IMR-90 (cell line): ENCODE measurements at regions not wholly inside any gene's neighbourhood (a gene's known extent, or its start where the extent isn't known, plus 50 kb on each side); places are given as distances from the start of the nearest gene placed in this dataset.
"Not testable (repeated sequence)": the region's sequence is repeated elsewhere in the genome, so short reads cannot be mapped to it uniquely, and the experiment has no call there.

Experiments used
- ATAC-seq: fragments of 200-7000 bp; cut with Tn5 transposase; 2 replicates; pipeline ENCODE4 v1.9.1; 2020; ENCODE audit warnings: low read depth, mild to moderate bottlenecking, moderate library complexity
- BruUV-seq: library from RNA; stranded (reverse); fragments of 400-500 nt; replicated peaks from 2 replicates; lab custom pipeline; 2021; lab: Mats Ljungman, UMichigan
- CTCF ChIA-PET: fragments of 300-600 bp; formaldehyde crosslinking; extraction: SDS; loops from one replicate; lab custom pipeline; 2021; ENCODE audit warnings: antibody characterized with exemption; lab: Yijun Ruan, JAX
- POLR2A ChIA-PET: fragments of 300-600 bp; sonication (Branson Sonifier 250); formaldehyde crosslinking; loops from one replicate; lab custom pipeline; 2022; ENCODE audit warnings: antibody characterized with exemption; ENCODE audit not compliant: unreplicated experiment; lab: Charles Lee
- DNase-seq: peaks from one replicate; pipeline ENCODE4 v3.0.0; 2013
- H2AFZ ChIP-seq: replicated peaks from 2 replicates; pipeline ENCODE3; 2013; ENCODE audit warnings: low read length, mild to moderate bottlenecking; ENCODE audit not compliant: poor library complexity
- H2AK5ac ChIP-seq: 2 replicates; pipeline ENCODE4 v1.6.1; 2013; ENCODE audit warnings: low read depth, low read length, inconsistent platforms
- H2AK9ac ChIP-seq: replicated peaks from 2 replicates; pipeline ENCODE3; 2013; ENCODE audit warnings: mild to moderate bottlenecking, low read depth, low read length, moderate library complexity; ENCODE audit not compliant: poor library complexity
- H2BK120ac ChIP-seq: 2 replicates; pipeline ENCODE4 v1.6.1; 2013; ENCODE audit warnings: low read depth, low read length, inconsistent platforms
- H2BK15ac ChIP-seq: 3 replicates; pipeline ENCODE4 v1.6.1; 2013; ENCODE audit warnings: low read depth, low read length, inconsistent platforms
- H2BK20ac ChIP-seq: 2 replicates; pipeline ENCODE4 v1.6.1; 2013; ENCODE audit warnings: low read depth, mild to moderate bottlenecking, inconsistent platforms, low read length, moderate library complexity
- H2BK5ac ChIP-seq: 2 replicates; pipeline ENCODE4 v1.6.1; 2013; ENCODE audit warnings: mild to moderate bottlenecking, low read depth, low read length, inconsistent platforms; ENCODE audit not compliant: poor library complexity, severe bottlenecking
- H3K14ac ChIP-seq: replicated peaks from 2 replicates; pipeline ENCODE4 v1.6.1; 2013; ENCODE audit warnings: low read depth, low read length, inconsistent platforms
- H3K18ac ChIP-seq: 2 replicates; pipeline ENCODE4 v1.6.1; 2013; ENCODE audit warnings: low read depth, low read length, control low read depth
- H3K23ac ChIP-seq: 2 replicates; pipeline ENCODE4 v1.6.1; 2013; ENCODE audit warnings: low read depth, low read length, inconsistent platforms
- H3K27ac ChIP-seq: 2 replicates; pipeline ENCODE4 v1.5.1; 2013; ENCODE audit warnings: mild to moderate bottlenecking, control low read depth, low read length; ENCODE audit not compliant: insufficient read depth
- H3K27me3 ChIP-seq: 2 replicates; pipeline ENCODE4 v1.6.1; 2013; ENCODE audit warnings: low read length; ENCODE audit not compliant: control insufficient read depth, insufficient read depth
- H3K36me3 ChIP-seq: 2 replicates; pipeline ENCODE4 v1.6.1; 2013; ENCODE audit warnings: low read length, mixed read lengths; ENCODE audit not compliant: control insufficient read depth, insufficient read depth
- H3K4ac ChIP-seq: 2 replicates; pipeline ENCODE4 v1.6.1; 2013; ENCODE audit warnings: low read depth, low read length, inconsistent platforms
- H3K4me1 ChIP-seq: 2 replicates; pipeline ENCODE4 v1.6.1; 2013; ENCODE audit warnings: low read length, mixed read lengths; ENCODE audit not compliant: control insufficient read depth, insufficient read depth
- H3K4me2 ChIP-seq: 2 replicates; pipeline ENCODE4 v1.6.1; 2013; ENCODE audit warnings: low read depth, mild to moderate bottlenecking, control low read depth, low read length, moderate library complexity
- H3K4me3 ChIP-seq: 2 replicates; pipeline ENCODE4 v1.5.1; 2013; ENCODE audit warnings: low read depth, mild to moderate bottlenecking, control low read depth, low read length, moderate library complexity; ENCODE audit not compliant: insufficient read depth
- H3K56ac ChIP-seq: 2 replicates; pipeline ENCODE4 v1.6.1; 2013; ENCODE audit warnings: low read length, inconsistent platforms; ENCODE audit not compliant: insufficient read depth; ENCODE audit errors: extremely low read depth
- H3K79me1 ChIP-seq, 2 experiments: 2 replicates each; pipeline ENCODE4 v1.6.1; 2013; ENCODE audit warnings: low read length in 2 of 2, inconsistent platforms in 1 of 2, low read depth in 1 of 2
- H3K9ac ChIP-seq: 2 replicates; pipeline ENCODE4 v1.6.1; 2013; ENCODE audit warnings: low read depth, low read length, control low read depth
- H3K9me1 ChIP-seq: 2 replicates; pipeline ENCODE4 v1.6.1; 2013; ENCODE audit warnings: low read length, inconsistent platforms; ENCODE audit not compliant: insufficient read depth
- H3K9me3 ChIP-seq: 2 replicates; pipeline ENCODE4 v1.6.1; 2013; ENCODE audit warnings: low read length; ENCODE audit not compliant: control insufficient read depth, insufficient read depth
- H4K20me1 ChIP-seq: 2 replicates; pipeline ENCODE4 v1.6.1; 2013; ENCODE audit warnings: low read length, inconsistent platforms; ENCODE audit not compliant: insufficient read depth
- H4K5ac ChIP-seq: 2 replicates; pipeline ENCODE4 v1.6.1; 2013; ENCODE audit warnings: mild to moderate bottlenecking, low read depth, low read length, control low read depth
- H4K8ac ChIP-seq, 2 experiments: 2 replicates each; pipeline ENCODE4 v1.6.1; 2013; ENCODE audit warnings: low read depth in 2 of 2, low read length in 2 of 2, control low read depth in 1 of 2, inconsistent platforms in 1 of 2
- H4K91ac ChIP-seq: 2 replicates; pipeline ENCODE4 v1.6.1; 2013; ENCODE audit warnings: low read depth, low read length, inconsistent platforms; ENCODE audit not compliant: insufficient read depth
- WGBS, 2 experiments: methylation state at CpG; one replicate each; pipeline versions ENCODE4 v1.1.5 to v1.1.7; 2013; ENCODE audit warnings: missing lambda C conversion rate in 2 of 2; ENCODE audit not compliant: insufficient read length in 1 of 2; ENCODE audit errors: extremely low coverage in 2 of 2; 5-methylcytosine and 5-hydroxymethylcytosine counted together
- dilution Hi-C: fragments of 300-500 bp; cut with HindIII; formaldehyde crosslinking; loops from one replicate; pipeline ENCODE4 v1.14.3; 2018; ENCODE audit warnings: low sequenced_read_pairs; ENCODE audit not compliant: unreplicated experiment
- in situ Hi-C: fragments of 300-500 bp; cut with MboI; formaldehyde crosslinking; loops from 3 replicates; pipeline ENCODE4 v1.14.3; 2019; ENCODE audit warnings: low sequenced_read_pairs, inconsistent platforms, mixed read lengths
- intact Hi-C: fragments of 100-400 bp; cut with micrococcal nuclease; formaldehyde crosslinking; loops from 2 replicates; pipeline ENCODE4 v1.10.0; 2022

- ATAC-seq, H2BK5ac ChIP-seq, H3K4me2 ChIP-seq, H2BK20ac ChIP-seq, H2BK15ac ChIP-seq, H3K9ac ChIP-seq, H3K14ac ChIP-seq, H3K79me1 ChIP-seq, H3K18ac ChIP-seq, H4K20me1 ChIP-seq, H3K4me3 ChIP-seq, H2BK120ac ChIP-seq, H2AFZ ChIP-seq, H3K9me1 ChIP-seq, DNase-seq, H3K23ac ChIP-seq, H3K4me1 ChIP-seq, H3K27ac ChIP-seq, dilution Hi-C loops, H4K5ac ChIP-seq, H4K91ac ChIP-seq, H2AK5ac ChIP-seq, H3K36me3 ChIP-seq, H3K56ac ChIP-seq, H3K27me3 ChIP-seq, H3K9me3 ChIP-seq, H2AK9ac ChIP-seq, in situ Hi-C loops, BruUV-seq, intact Hi-C loops, H4K8ac ChIP-seq, H3K4ac ChIP-seq, POLR2A ChIA-PET, CTCF ChIA-PET: not testable (repeated sequence)
- no CpG with 5 or more reads among the region's 2 CpGs for WGBS, 2 experiments
Observed at GRCh38 chr3:32052230-32052629, 54.2 kb upstream of the GPD1L start.

GRCh38 chr3:32052851-32053250 lies 53.6 kb upstream of the GPD1L start:
- dilution Hi-C loops, BruUV-seq: not testable (repeated sequence)
- WGBS, 2 experiments, result no CpG with 5 or more reads among the region's 5 CpGs

More at GRCh38 chr3:32052851-32053250, 53.6 kb upstream of the GPD1L start:
- H3K18ac ChIP-seq, intact Hi-C loops, H3K4me1 ChIP-seq, H3K4me3 ChIP-seq, H2AFZ ChIP-seq, H3K23ac ChIP-seq, H3K14ac ChIP-seq, H2BK15ac ChIP-seq, H3K9me1 ChIP-seq, H3K4me2 ChIP-seq, H4K91ac ChIP-seq, H3K9me3 ChIP-seq, POLR2A ChIA-PET, DNase-seq, H2AK5ac ChIP-seq, H4K20me1 ChIP-seq, H2BK120ac ChIP-seq, H3K79me1 ChIP-seq, ATAC-seq, H4K5ac ChIP-seq, H3K56ac ChIP-seq, H2BK5ac ChIP-seq, H3K4ac ChIP-seq, H2BK20ac ChIP-seq, H3K27ac ChIP-seq, CTCF ChIA-PET, H4K8ac ChIP-seq, in situ Hi-C loops, H3K9ac ChIP-seq, H3K36me3 ChIP-seq, H2AK9ac ChIP-seq, H3K27me3 ChIP-seq: not testable (repeated sequence)
